ENCODE measurements at regions not wholly inside any gene's neighbourhood (a gene's known extent, or its start where the extent isn't known, plus 50 kb on each side); places are given as distances from the start of the nearest gene placed in this dataset.

- TF ChIP-seq, protein P1, sequence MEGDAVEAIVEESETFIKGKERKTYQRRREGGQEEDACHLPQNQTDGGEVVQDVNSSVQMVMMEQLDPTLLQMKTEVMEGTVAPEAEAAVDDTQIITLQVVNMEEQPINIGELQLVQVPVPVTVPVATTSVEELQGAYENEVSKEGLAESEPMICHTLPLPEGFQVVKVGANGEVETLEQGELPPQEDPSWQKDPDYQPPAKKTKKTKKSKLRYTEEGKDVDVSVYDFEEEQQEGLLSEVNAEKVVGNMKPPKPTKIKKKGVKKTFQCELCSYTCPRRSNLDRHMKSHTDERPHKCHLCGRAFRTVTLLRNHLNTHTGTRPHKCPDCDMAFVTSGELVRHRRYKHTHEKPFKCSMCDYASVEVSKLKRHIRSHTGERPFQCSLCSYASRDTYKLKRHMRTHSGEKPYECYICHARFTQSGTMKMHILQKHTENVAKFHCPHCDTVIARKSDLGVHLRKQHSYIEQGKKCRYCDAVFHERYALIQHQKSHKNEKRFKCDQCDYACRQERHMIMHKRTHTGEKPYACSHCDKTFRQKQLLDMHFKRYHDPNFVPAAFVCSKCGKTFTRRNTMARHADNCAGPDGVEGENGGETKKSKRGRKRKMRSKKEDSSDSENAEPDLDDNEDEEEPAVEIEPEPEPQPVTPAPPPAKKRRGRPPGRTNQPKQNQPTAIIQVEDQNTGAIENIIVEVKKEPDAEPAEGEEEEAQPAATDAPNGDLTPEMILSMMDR (IDR thresholded peaks at IDR 0.05), result no peak
- TF ChIP-seq POLR2A (IDR thresholded peaks at IDR 0.05), result no peak
These were observed 301.1 kb downstream of the PTPRC start for GRCh38 chr1:198939956-198940355.

All from vagina (tissue), 2 donors.